ENCODE measurements at regions not wholly inside any gene's neighbourhood (a gene's known extent, or its start where the extent isn't known, plus 50 kb on each side); places are given as distances from the start of the nearest gene placed in this dataset.

DNA sequence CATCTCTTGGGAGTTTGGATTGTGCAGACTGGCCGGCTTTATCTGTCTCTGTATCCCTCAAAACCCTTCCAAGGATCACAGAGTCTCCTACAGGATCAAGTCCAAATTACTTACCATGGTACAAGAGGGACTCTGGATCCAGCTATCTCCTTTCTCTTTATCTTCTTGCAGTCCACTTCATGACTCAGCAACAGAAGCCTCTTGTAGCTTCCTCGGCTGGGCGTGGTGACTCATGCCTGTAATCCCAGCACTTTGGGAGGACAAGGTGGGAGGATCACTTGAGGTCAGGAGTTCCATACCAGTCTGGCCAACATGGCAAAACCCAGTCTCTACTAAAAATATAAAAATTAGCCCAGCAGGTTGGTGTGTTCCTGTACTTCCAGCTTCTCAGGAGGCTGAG, 189.7 kb downstream of the BCAT1 start:
- DNase-seq: no peak
- Histone ChIP-seq H3K27me3 (replicated peaks in 1 of 4; ENCODE audit: control extremely low read depth in 1 of 4, control insufficient read depth in 3 of 4, insufficient read depth in 4 of 4, low read length in 3 of 4) (no peaks in the 10 kb centered on the region), H3K36me3 (replicated peaks in 1 of 2; ENCODE audit: control extremely low read depth in 1 of 2, control insufficient read depth in 1 of 2, extremely low read depth in 1 of 2, insufficient read depth in 2 of 2, low read length in 1 of 2) (no peaks in the 10 kb centered on the region), H3K9me3 (ENCODE audit: control extremely low read depth in 1 of 3, control insufficient read depth in 2 of 3, insufficient read depth in 1 of 3, low read length in 2 of 3) (no peaks in the 10 kb centered on the region), H3K27ac (ENCODE audit: low read length in 2 of 2) (no peak overlapping the region), H3K79me2 (ENCODE audit: control insufficient read depth, insufficient read depth, low read length) (no peaks in the 10 kb centered on the region), H4K20me1 (ENCODE audit: control insufficient read depth, insufficient read depth, low read length, poor library complexity, severe bottlenecking) (no peaks in the 10 kb centered on the region), H3K9ac (ENCODE audit: low read length) (no peak overlapping the region), H3K4me3 (ENCODE audit: control extremely low read depth in 1 of 5, extremely low read depth in 1 of 5, insufficient read depth in 1 of 5, low read depth in 2 of 5, low read length in 4 of 5) (no peak overlapping the region), H2AFZ (ENCODE audit: insufficient read depth, low read depth, low read length, poor library complexity, severe bottlenecking) (no peak overlapping the region), H3K4me1 (ENCODE audit: control insufficient read depth in 2 of 2, insufficient read depth in 2 of 2, low read length in 2 of 2) (no peaks in the 10 kb centered on the region), H3K4me2 (replicated peaks; ENCODE audit: low read depth, low read length, poor library complexity, severe bottlenecking) (no peak overlapping the region)
- no peak for TF ChIP-seq EZH2 (IDR thresholded peaks at IDR 0.05; ENCODE audit: borderline replicate concordance, insufficient read depth, low read depth, low read length, poor library complexity, severe bottlenecking)
- TF ChIP-seq, protein P1, sequence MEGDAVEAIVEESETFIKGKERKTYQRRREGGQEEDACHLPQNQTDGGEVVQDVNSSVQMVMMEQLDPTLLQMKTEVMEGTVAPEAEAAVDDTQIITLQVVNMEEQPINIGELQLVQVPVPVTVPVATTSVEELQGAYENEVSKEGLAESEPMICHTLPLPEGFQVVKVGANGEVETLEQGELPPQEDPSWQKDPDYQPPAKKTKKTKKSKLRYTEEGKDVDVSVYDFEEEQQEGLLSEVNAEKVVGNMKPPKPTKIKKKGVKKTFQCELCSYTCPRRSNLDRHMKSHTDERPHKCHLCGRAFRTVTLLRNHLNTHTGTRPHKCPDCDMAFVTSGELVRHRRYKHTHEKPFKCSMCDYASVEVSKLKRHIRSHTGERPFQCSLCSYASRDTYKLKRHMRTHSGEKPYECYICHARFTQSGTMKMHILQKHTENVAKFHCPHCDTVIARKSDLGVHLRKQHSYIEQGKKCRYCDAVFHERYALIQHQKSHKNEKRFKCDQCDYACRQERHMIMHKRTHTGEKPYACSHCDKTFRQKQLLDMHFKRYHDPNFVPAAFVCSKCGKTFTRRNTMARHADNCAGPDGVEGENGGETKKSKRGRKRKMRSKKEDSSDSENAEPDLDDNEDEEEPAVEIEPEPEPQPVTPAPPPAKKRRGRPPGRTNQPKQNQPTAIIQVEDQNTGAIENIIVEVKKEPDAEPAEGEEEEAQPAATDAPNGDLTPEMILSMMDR (IDR thresholded peaks at IDR 0.05): no peak
- no peaks in the 10 kb centered on the region for H3K9me3 Mint-ChIP-seq (ENCODE audit: insufficient read depth)
- intact Hi-C loops (cut with micrococcal nuclease): no loop called here
- no peak for ATAC-seq (ENCODE audit: low read depth)
- POLR2A ChIA-PET: no interaction called here
- CTCF ChIA-PET: no interaction called here
- H3K4me3 Mint-ChIP-seq: no peak overlapping the region
- H3K27ac Mint-ChIP-seq: no peak overlapping the region
- WGBS (ENCODE audit: insufficient coverage): no CpG with 5 or more reads among the region's 3 CpGs
- H3K27me3 Mint-ChIP-seq: no peaks in the 10 kb centered on the region
- no peaks in the 10 kb centered on the region for H3K4me1 Mint-ChIP-seq

DNA sequence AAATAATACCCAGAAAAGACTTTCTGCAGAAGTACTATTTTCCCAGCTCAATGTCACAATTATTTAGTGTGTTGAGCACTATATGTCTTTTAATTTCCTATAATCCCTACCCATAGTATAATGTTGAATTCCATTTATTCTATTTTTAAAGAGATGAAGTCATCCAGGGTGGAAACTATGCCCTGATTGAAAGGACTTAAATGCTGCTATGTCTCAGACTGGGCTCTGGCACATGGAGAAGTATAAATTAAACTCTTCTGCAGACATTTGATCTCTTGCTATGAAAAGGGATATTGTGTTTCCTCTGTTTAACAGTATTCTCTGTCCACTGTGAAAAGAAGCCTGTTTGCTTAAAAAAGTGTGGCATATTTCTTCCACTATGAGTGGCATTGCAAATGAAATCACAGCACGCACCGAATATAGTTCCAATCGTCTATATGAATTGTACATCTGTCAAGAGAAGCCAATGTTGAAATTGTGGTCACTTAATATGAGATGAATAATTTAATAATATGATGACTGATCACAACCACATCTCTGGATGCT, 192.3 kb downstream of the BCAT1 start:
- Mint-ChIP-seq H3K27me3 (no peaks in the 10 kb centered on the region), H3K4me3 (no peak overlapping the region), H3K27ac (no peak overlapping the region), H3K4me1 (no peaks in the 10 kb centered on the region), H3K9me3 (ENCODE audit: insufficient read depth) (no peaks in the 10 kb centered on the region)
- H3K27ac ChIP-seq (ENCODE audit: low read length in 2 of 2): no peak overlapping the region
- H3K4me2 ChIP-seq (replicated peaks; ENCODE audit: low read depth, low read length, poor library complexity, severe bottlenecking): no peak overlapping the region
- no peaks in the 10 kb centered on the region for H3K4me1 ChIP-seq (ENCODE audit: control insufficient read depth in 2 of 2, insufficient read depth in 2 of 2, low read length in 2 of 2)
- POLR2A ChIA-PET: no interaction called here
- no peak overlapping the region for H2AFZ ChIP-seq (ENCODE audit: insufficient read depth, low read depth, low read length, poor library complexity, severe bottlenecking)
- H3K9ac ChIP-seq (ENCODE audit: low read length): no peak overlapping the region
- H3K4me3 ChIP-seq (ENCODE audit: control extremely low read depth in 1 of 5, extremely low read depth in 1 of 5, insufficient read depth in 1 of 5, low read depth in 2 of 5, low read length in 4 of 5): no peak overlapping the region
- CTCF ChIA-PET: no interaction called here
- TF ChIP-seq EZH2 (IDR thresholded peaks at IDR 0.05; ENCODE audit: borderline replicate concordance, insufficient read depth, low read depth, low read length, poor library complexity, severe bottlenecking): no peak
- TF ChIP-seq, protein P1 (IDR thresholded peaks at IDR 0.05): no peak
- no peak for DNase-seq
- intact Hi-C loops (cut with micrococcal nuclease): no loop called here
- no CpG with 5 or more reads among the region's 3 CpGs for WGBS (ENCODE audit: insufficient coverage)
- no peaks in the 10 kb centered on the region for H3K9me3 ChIP-seq (ENCODE audit: control extremely low read depth in 1 of 3, control insufficient read depth in 2 of 3, insufficient read depth in 1 of 3, low read length in 2 of 3)
- no peak for ATAC-seq (ENCODE audit: low read depth)
- H4K20me1 ChIP-seq (ENCODE audit: control insufficient read depth, insufficient read depth, low read length, poor library complexity, severe bottlenecking): no peaks in the 10 kb centered on the region
- H3K79me2 ChIP-seq (ENCODE audit: control insufficient read depth, insufficient read depth, low read length): no peaks in the 10 kb centered on the region
- no peaks in the 10 kb centered on the region for H3K27me3 ChIP-seq (replicated peaks in 1 of 4; ENCODE audit: control extremely low read depth in 1 of 4, control insufficient read depth in 3 of 4, insufficient read depth in 4 of 4, low read length in 3 of 4)
- H3K36me3 ChIP-seq (replicated peaks in 1 of 2; ENCODE audit: control extremely low read depth in 1 of 2, control insufficient read depth in 1 of 2, extremely low read depth in 1 of 2, insufficient read depth in 2 of 2, low read length in 1 of 2): no peaks in the 10 kb centered on the region
